Fibroblast of lung (primary cell): ENCODE measurements at regions not wholly inside any gene's neighbourhood (a gene's known extent, or its start where the extent isn't known, plus 50 kb on each side); places are given as distances from the start of the nearest gene placed in this dataset.
"Not testable (repeated sequence)": the region's sequence is repeated elsewhere in the genome, so short reads cannot be mapped to it uniquely, and the experiment has no call there.

Source experiments
- CTCF ChIP-seq, 2 donors: IDR thresholded peaks in 1 of 2; conservative IDR thresholded peaks in 1 of 2; 1 replicate in 1 of 2; 2 replicates in 1 of 2; pipeline ENCODE4 v1.5.1; 2011 to 2012; ENCODE audit warnings: low read length in 2 of 2, control low read depth in 1 of 2, inconsistent platforms in 1 of 2, low read depth in 1 of 2, mild to moderate bottlenecking in 1 of 2
- EZH2 ChIP-seq: IDR thresholded peaks from 2 replicates; pipeline ENCODE4 v1.5.1; 2012; ENCODE audit warnings: low read length, control low read depth, mild to moderate bottlenecking; ENCODE audit errors: missing control alignments

DNA sequence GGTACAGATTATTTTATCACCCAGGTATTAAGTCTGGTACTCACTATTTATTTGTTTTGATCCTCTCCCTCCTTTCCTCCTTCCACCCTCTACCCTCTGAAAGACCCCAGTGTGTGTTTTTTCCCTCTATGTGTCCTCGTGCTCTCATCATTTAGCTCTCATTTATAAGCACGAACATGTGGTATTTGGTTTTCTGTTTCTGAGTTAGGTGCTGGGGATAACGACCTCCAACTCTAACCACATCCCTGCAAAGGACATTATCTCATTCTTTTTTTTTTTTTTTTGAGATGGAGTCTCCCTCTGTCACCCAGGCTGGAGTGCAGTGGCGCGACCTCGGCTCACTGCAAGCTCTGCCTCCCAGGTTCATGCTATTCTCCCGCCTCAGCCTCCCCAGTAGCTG is 1056.1 kb downstream of the SLITRK5 start:
- not testable (repeated sequence) for TF ChIP-seq CTCF (conservative IDR thresholded peaks at IDR 0.05 in 1 of 2, IDR thresholded peaks at IDR 0.05 in 1 of 2; ENCODE audit: low read depth in 1 of 2, low read length in 2 of 2); EZH2
